T follicular helper cell (primary cell): ENCODE measurements at regions not wholly inside any gene's neighbourhood (a gene's known extent, or its start where the extent isn't known, plus 50 kb on each side); places are given as distances from the start of the nearest gene placed in this dataset.

Source experiments
- DNase-seq: peaks from one replicate; pipeline ENCODE4 v3.0.0-alpha.2; 2020; ENCODE audit warnings: low read depth

DNA sequence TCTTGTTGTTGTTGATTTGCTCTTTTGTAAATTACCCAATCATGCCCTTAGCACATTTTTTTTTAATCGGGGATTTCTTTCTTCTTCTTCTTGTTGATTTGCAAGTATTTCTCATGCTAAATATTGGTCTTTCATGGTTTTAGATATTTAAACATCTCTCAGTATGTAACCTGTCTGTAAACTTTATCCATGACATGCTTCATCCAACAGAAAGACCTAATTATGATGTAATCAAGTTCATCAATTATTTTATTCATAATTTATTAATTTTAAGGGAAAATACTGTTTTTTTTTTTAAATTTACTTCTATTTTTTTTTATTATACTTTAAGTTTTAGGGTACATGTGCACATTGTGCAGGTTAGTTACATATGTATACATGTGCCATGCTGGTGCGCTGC lies 69.8 kb downstream of the TNFSF18 start:
- no peak for DNase-seq
